MM.1S (cell line): ENCODE measurements at regions not wholly inside any gene's neighbourhood (a gene's known extent, or its start where the extent isn't known, plus 50 kb on each side); places are given as distances from the start of the nearest gene placed in this dataset.

ENCODE experiments used
- DNase-seq: peaks from one replicate; pipeline ENCODE4 v3.0.0-alpha.2; 2015
- H2AFZ ChIP-seq: fragments of 300-600 bp; sonication (generic); 2 replicates; pipeline ENCODE4 v1.6.0; 2016; ENCODE audit warnings: antibody characterized with exemption, low read length
- H3F3A ChIP-seq: fragments of 300-600 bp; sonication (generic); 2 replicates; pipeline ENCODE4 v1.6.1; 2016; ENCODE audit warnings: mild to moderate bottlenecking, antibody characterized with exemption, low read length, moderate library complexity, mixed read lengths; ENCODE audit not compliant: insufficient read depth
- H3K27ac ChIP-seq: fragments of 300-600 bp; sonication (generic); 2 replicates; pipeline ENCODE4 v1.5.1; 2016; ENCODE audit warnings: mild to moderate bottlenecking, low read length
- H3K27me3 ChIP-seq: fragments of 300-600 bp; sonication (generic); replicated peaks from 2 replicates; pipeline ENCODE4 v1.6.0; 2016; ENCODE audit warnings: low read length; ENCODE audit not compliant: insufficient read depth
- H3K36me3 ChIP-seq: fragments of 300-600 bp; sonication (generic); replicated peaks from 2 replicates; pipeline ENCODE4 v1.6.1; 2016; ENCODE audit warnings: mild to moderate bottlenecking, low read length, mixed read lengths; ENCODE audit not compliant: insufficient read depth
- H3K4me1 ChIP-seq: fragments of 300-600 bp; sonication (generic); 2 replicates; pipeline ENCODE4 v1.6.1; 2016; ENCODE audit warnings: low read length, mixed read lengths
- H3K4me2 ChIP-seq: fragments of 300-600 bp; sonication (generic); 2 replicates; pipeline ENCODE4 v1.6.0; 2016; ENCODE audit warnings: low read depth, low read length
- H3K4me3 ChIP-seq: fragments of 300-600 bp; sonication (generic); 2 replicates; pipeline ENCODE4 v1.5.1; 2016; ENCODE audit warnings: low read length, mixed read lengths
- H3K79me2 ChIP-seq: fragments of 300-600 bp; sonication (generic); 2 replicates; pipeline ENCODE4 v1.6.1; 2016; ENCODE audit warnings: mixed run types, low read length, mixed read lengths
- H3K9ac ChIP-seq: fragments of 300-600 bp; sonication (generic); 2 replicates; pipeline ENCODE4 v1.6.1; 2016; ENCODE audit warnings: low read length, mixed read lengths
- H3K9me2 ChIP-seq: fragments of 300-600 bp; sonication (generic); replicated peaks from 2 replicates; pipeline ENCODE4 v1.6.1; 2016; ENCODE audit warnings: mild to moderate bottlenecking, low read length, mixed read lengths; ENCODE audit not compliant: insufficient read depth
- H3K9me3 ChIP-seq: fragments of 300-600 bp; sonication (generic); replicated peaks from 2 replicates; pipeline ENCODE4 v1.6.1; 2016; ENCODE audit warnings: mild to moderate bottlenecking, low read length, mixed read lengths; ENCODE audit not compliant: insufficient read depth
- H4K20me1 ChIP-seq: fragments of 300-600 bp; sonication (generic); 2 replicates; pipeline ENCODE4 v1.6.1; 2016; ENCODE audit warnings: mild to moderate bottlenecking, low read length, moderate library complexity, mixed read lengths; ENCODE audit not compliant: insufficient read depth
- CTCF ChIP-seq: fragments of 300-600 bp; sonication (generic); IDR thresholded peaks from 2 replicates; pipeline ENCODE4 v1.5.1; 2016; ENCODE audit warnings: antibody characterized with exemption, low read length, mixed read lengths
- EZH2 ChIP-seq: fragments of 300-600 bp; sonication (generic); optimal IDR thresholded peaks from 2 replicates; pipeline ENCODE3; 2017; ENCODE audit warnings: low read depth, mild to moderate bottlenecking, antibody characterized with exemption, low read length, mixed read lengths
- EZH2phosphoT487 ChIP-seq: fragments of 300-600 bp; sonication (generic); IDR thresholded peaks from 2 replicates; pipeline ENCODE4 v1.6.1; 2018; ENCODE audit warnings: antibody characterized with exemption, low read length

- Histone ChIP-seq H3K4me3 (no peak overlapping the region), H3K4me2 (no peak overlapping the region), H3K9me2 (no peaks in the 10 kb centered on the region), H3K27ac (no peak overlapping the region), H3K9me3 (no peaks in the 10 kb centered on the region), H3F3A (no peaks in the 10 kb centered on the region), H3K79me2 (no peaks in the 10 kb centered on the region), H2AFZ (peak overlapping the region; percentile 23; the same call in 1 of the 2 replicates), H3K9ac (no peak overlapping the region), H3K27me3 (no peaks in the 10 kb centered on the region), H4K20me1 (no peaks in the 10 kb centered on the region), H3K4me1 (peaks cover 5% of the 10 kb centered on the region; the same call in 1 of the 2 replicates), H3K36me3 (no peaks in the 10 kb centered on the region)
- peak; percentile 88 for TF ChIP-seq CTCF
- TF ChIP-seq EZH2phosphoT487: no peak
- DNase-seq: peak; percentile 53
These were observed 160.6 kb upstream of the USP24 start for GRCh38 chr1:55375617-55376258.

DNA sequence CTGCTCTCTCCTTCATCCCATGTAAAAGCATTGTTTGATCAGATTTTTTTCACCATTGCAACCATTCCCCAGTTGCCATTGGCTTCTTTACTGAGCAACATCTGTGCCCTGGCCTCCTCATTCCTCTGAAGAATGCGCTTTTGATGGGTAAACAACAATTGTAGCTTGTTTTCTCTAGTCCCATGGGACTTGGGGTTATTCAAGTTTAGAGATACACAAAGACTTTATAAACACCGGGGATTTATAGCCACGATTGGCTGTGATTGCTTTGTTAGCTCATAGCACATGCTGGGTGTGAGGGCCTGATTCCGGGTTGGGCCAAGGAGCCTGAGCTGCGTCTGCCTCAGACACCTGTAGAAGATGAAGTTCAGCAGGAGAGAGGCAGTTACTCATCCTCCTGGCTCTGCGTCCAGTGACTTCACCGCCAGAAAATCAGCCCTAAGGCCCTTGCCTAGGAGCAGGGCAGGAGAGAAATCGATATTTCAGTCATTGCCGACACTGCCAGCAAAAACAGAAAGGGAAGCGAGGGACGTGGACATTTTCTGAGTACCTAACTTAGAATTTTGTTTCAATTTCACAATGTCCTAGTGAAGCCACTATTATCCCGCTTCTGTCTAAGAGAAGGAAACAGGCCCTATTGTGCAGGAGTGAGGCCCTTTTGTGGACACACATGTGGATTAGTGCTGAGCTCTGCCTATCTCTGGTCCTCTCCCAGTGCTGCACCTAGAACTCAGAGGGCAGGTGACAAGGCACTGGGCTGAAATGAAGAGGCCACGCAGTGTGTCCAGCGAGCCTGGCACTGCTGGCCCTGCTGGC lies 159.8 kb upstream of the USP24 start:
- Histone ChIP-seq H2AFZ (0 out of 2 replicates have a peak overlapping the region, but pooled peaks have one; percentile 23), H3K9me2 (no peaks in the 10 kb centered on the region)

DNA sequence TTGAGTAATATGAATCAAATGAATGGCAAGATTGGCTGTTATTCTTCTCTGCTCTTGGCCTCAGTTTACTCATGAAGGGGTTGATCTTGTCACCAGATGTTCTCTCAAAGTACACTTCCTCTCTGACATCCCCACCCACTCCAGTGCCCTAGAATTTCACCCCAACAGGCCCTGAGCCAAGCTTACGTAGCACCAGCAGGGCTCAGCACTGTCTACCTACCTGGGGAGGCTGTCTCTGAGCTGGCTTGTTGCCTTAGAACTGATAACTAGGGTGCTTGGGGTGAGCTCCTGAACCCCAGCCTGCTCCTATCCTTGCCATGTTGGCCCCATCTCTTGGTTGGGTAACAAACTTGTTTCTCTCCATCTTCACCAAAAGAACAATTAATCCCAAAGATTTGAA lies 159.1 kb upstream of the USP24 start:
- H3K9me2 ChIP-seq: no peaks in the 10 kb centered on the region
- H3K9ac ChIP-seq: no peak overlapping the region
- no peak for DNase-seq
- H3K27me3 ChIP-seq: no peaks in the 10 kb centered on the region
- H2AFZ ChIP-seq: no peak overlapping the region
- TF ChIP-seq CTCF (no peak), EZH2phosphoT487 (no peak), EZH2 (no peak)
- peaks cover 3% of the 10 kb centered on the region; the same call in 1 of the 2 replicates for H3K4me1 ChIP-seq
- no peak overlapping the region for H3K27ac ChIP-seq
- no peak overlapping the region for H3K4me3 ChIP-seq
- no peaks in the 10 kb centered on the region for H3F3A ChIP-seq
- no peak overlapping the region for H3K4me2 ChIP-seq
- no peaks in the 10 kb centered on the region for H3K36me3 ChIP-seq
- H3K79me2 ChIP-seq: no peaks in the 10 kb centered on the region
- no peaks in the 10 kb centered on the region for H3K9me3 ChIP-seq
- H4K20me1 ChIP-seq: no peaks in the 10 kb centered on the region

More for the DNA sequence above, 159.8 kb upstream of the USP24 start:
- TF ChIP-seq EZH2phosphoT487 (no peak), EZH2 (no peak), CTCF (no peak)
- Histone ChIP-seq H3K4me1 (peaks cover 5% of the 10 kb centered on the region; the same call in 1 of the 2 replicates), H3K4me3 (no peak overlapping the region), H3K36me3 (no peaks in the 10 kb centered on the region), H3K9ac (no peak overlapping the region), H3K9me3 (no peaks in the 10 kb centered on the region), H3K79me2 (no peaks in the 10 kb centered on the region), H3F3A (no peaks in the 10 kb centered on the region), H3K4me2 (no peak overlapping the region), H3K27ac (no peak overlapping the region), H3K27me3 (no peaks in the 10 kb centered on the region), H4K20me1 (no peaks in the 10 kb centered on the region)
- no peak for DNase-seq
